Lower lobe of right lung (tissue), 2 donors: ENCODE measurements at regions not wholly inside any gene's neighbourhood (a gene's known extent, or its start where the extent isn't known, plus 50 kb on each side); places are given as distances from the start of the nearest gene placed in this dataset.

Experiments used
- ATAC-seq, 2 donors: fragments of 200-7000 bp; cut with Tn5 transposase; one replicate each; pipeline ENCODE4 v1.9.1; 2020 to 2022; ENCODE audit warnings: mild to moderate bottlenecking in 2 of 2, moderate library complexity in 2 of 2
- DNase-seq: peaks from one replicate; pipeline ENCODE4 v3.0.0-alpha.2; 2020
- H3K27ac ChIP-seq: fragments of 200-600 bp; one replicate; pipeline ENCODE4 v1.8.0; 2022
- H3K27me3 ChIP-seq: fragments of 200-600 bp; one replicate; pipeline ENCODE4 v1.8.0; 2022; ENCODE audit warnings: low read depth
- H3K36me3 ChIP-seq: fragments of 200-600 bp; one replicate; pipeline ENCODE4 v1.8.0; 2022; ENCODE audit warnings: mild to moderate bottlenecking
- H3K4me1 ChIP-seq: fragments of 200-600 bp; one replicate; pipeline ENCODE4 v1.8.0; 2022
- H3K4me3 ChIP-seq: fragments of 200-600 bp; one replicate; pipeline ENCODE4 v1.8.0; 2022; ENCODE audit warnings: mild to moderate bottlenecking
- H3K9me3 ChIP-seq: fragments of 200-600 bp; one replicate; pipeline ENCODE4 v1.8.0; 2022
- intact Hi-C: fragments of 100-400 bp; cut with DNase I; formaldehyde crosslinking; loops from one replicate; pipeline ENCODE4 v1.11.0; 2022
- TF ChIP-seq, protein P1 (sequence below): fragments of 200-600 bp; IDR thresholded peaks from one replicate; pipeline ENCODE4 v1.8.0; 2022; ENCODE audit warnings: antibody characterized with exemption, mild to moderate bottlenecking
- donor health status: DM: no; HTN: yes; CAD: no; lungs with severe emphysema.

DNA sequence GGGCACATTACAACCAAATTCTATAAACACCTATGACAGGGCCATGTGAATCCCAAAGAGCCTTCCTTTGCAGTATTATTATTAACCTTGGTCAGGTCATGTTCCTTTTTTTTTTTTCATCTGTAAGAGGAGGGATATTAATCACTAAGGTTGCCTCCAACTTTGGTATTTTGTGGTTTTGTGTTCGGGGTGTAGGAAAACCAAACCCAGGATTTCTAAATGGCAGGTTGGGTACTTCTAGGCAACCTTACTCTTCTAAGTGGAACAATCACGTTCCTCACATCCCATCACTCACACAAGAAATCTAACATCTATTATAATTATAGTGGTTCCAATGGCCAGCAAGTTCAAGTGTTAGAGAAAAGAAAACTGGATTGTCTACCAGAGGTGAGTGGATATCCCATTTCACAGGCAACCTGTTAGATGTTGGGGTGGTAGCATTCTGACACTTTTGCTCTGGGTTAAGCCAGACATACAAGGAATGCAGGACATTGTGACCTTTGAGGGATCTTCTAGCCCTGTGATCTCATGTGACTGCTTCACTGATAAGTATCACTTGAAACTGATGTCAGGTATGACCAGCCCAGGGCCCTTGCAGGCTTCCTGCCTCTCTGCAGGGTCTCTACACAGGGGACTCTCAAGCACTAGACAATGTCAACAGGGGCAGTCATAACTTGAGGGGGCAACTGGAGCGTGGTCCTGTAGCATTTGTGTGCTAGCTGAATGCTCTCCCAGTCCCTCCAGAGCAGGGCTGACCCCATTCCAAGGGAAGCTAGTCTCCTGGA, 126.2 kb upstream of the VLDLR start:
- H3K9me3 ChIP-seq, result no peaks in the 10 kb centered on the region
- H3K4me1 ChIP-seq, result peaks cover 4% of the 10 kb centered on the region
- no peak overlapping the region for H3K4me3 ChIP-seq
- no peak overlapping the region for H3K27ac ChIP-seq
- H3K36me3 ChIP-seq, result no peaks in the 10 kb centered on the region
- TF ChIP-seq, protein P1, sequence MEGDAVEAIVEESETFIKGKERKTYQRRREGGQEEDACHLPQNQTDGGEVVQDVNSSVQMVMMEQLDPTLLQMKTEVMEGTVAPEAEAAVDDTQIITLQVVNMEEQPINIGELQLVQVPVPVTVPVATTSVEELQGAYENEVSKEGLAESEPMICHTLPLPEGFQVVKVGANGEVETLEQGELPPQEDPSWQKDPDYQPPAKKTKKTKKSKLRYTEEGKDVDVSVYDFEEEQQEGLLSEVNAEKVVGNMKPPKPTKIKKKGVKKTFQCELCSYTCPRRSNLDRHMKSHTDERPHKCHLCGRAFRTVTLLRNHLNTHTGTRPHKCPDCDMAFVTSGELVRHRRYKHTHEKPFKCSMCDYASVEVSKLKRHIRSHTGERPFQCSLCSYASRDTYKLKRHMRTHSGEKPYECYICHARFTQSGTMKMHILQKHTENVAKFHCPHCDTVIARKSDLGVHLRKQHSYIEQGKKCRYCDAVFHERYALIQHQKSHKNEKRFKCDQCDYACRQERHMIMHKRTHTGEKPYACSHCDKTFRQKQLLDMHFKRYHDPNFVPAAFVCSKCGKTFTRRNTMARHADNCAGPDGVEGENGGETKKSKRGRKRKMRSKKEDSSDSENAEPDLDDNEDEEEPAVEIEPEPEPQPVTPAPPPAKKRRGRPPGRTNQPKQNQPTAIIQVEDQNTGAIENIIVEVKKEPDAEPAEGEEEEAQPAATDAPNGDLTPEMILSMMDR, result no peak
- intact Hi-C loops, result no loop called here
- no peak for DNase-seq
- no peaks in the 10 kb centered on the region for H3K27me3 ChIP-seq
- peak; percentile 24 to 31 for ATAC-seq

DNA sequence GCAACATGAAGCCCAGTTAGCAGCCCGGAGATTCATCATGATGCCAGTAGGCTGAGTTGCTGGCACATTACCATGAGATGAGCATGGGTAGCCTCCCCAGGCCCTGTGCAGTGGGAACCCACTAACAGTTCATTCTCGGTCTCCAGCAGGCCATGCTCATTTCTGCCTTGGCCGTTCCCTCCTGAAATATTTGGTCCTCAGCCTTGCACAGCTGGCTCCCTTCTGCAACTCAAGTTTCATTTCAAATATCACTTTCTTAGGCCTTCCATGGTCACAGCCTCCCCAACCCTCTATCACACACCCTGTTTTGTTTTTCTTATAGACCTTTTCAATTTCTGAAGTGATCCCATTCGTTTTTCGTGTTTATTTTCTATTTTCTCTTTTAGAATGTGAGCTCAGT, 125.4 kb upstream of the VLDLR start:
- TF ChIP-seq, protein P1, result no peak
- no peaks in the 10 kb centered on the region for H3K27me3 ChIP-seq
- no peaks in the 10 kb centered on the region for H3K9me3 ChIP-seq
- no peak for DNase-seq
- intact Hi-C loops, result no loop called here
- H3K36me3 ChIP-seq, result no peaks in the 10 kb centered on the region
- peak in 1 of 2 donors; percentile 32 for ATAC-seq
- no peak overlapping the region for H3K27ac ChIP-seq
- H3K4me3 ChIP-seq, result no peak overlapping the region
- peaks cover 4% of the 10 kb centered on the region for H3K4me1 ChIP-seq

DNA sequence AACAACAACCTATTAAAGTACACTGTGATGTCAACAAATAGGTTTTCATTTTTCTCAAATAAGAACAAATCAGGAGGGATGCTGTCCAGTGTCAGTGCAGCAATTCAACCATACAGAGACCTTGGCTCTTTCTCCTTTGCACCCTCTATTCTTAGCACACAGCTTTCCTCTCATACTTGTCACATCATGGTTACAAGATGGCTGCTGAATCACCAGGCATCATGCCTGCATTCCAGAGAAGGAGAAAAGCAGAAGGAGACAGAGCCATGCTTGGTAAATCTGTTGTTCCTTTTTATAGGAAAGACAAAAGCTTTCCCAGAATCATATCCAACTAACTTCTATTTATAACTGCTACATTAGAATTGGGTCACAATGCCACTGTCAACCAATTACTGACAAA, 124.7 kb upstream of the VLDLR start:
- no peak for ATAC-seq
- no peak for DNase-seq
- intact Hi-C loops, result no loop called here
- Histone ChIP-seq H3K4me1 (peaks cover 4% of the 10 kb centered on the region), H3K27me3 (no peaks in the 10 kb centered on the region), H3K36me3 (no peaks in the 10 kb centered on the region), H3K4me3 (no peak overlapping the region), H3K27ac (no peak overlapping the region), H3K9me3 (no peaks in the 10 kb centered on the region)
- TF ChIP-seq, protein P1, result no peak

DNA sequence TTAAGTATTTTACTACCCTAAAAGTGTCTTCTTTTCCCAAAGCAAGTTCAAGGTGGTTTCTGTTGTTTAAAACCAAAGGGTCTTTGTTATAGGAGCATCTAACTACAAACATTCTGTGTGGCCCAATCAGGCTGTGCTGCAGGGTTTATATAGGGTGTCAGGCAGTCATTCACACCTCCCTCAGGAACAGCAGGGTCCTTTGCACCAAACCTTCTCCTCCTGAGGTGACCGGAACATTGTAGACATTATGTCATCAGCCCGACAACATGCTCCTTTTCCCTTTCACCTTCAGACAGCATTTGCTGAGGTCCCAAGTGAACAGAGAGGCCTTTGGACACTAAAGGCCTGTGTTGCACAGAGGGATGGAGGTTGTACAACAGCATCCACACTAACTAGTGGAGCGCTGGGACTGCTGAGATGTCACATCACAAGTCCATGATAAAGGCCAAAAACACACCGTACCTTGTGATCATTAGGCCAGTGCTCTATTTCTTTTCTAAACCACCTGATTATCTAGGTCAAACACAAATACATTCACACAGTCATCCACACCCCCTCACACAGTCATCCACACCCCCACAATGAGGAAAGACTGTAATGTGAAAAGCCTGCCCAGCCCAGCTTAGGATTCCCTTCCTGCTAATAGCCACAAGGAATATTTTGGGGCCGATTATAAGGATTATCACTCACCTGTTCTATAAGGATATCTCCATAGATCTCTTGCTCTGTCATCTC, 123.8 kb upstream of the VLDLR start:
- Histone ChIP-seq H3K27ac (no peak overlapping the region), H3K36me3 (no peaks in the 10 kb centered on the region), H3K4me3 (no peak overlapping the region), H3K9me3 (no peaks in the 10 kb centered on the region), H3K4me1 (peaks cover 4% of the 10 kb centered on the region), H3K27me3 (no peaks in the 10 kb centered on the region)
- TF ChIP-seq, protein P1, result no peak
- ATAC-seq (no peak), DNase-seq (no peak)
- intact Hi-C loops, result no loop called here

DNA sequence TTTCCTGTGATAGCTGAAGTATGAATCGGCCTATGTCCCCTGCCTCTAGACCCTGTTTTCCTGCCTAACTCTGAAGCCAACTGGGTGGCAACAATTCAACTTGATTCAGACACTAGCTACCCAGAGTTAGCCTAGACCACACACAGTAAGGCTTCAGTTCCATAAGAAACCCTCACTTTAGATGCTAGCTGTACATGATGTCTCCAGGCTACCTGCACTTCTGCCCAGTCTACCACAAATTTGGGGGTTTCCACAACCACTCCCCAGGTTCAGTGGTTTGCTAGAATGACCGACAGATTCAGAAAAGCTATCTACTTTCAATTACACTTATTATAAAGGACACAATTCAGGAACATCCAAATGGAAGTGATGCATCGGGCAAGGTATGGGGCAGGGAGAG, 119.4 kb upstream of the VLDLR start:
- Histone ChIP-seq H3K27me3 (no peaks in the 10 kb centered on the region), H3K36me3 (no peaks in the 10 kb centered on the region), H3K9me3 (no peaks in the 10 kb centered on the region), H3K4me1 (no peaks in the 10 kb centered on the region), H3K4me3 (no peak overlapping the region), H3K27ac (no peak overlapping the region)
- TF ChIP-seq, protein P1, result no peak
- ATAC-seq, result no peak
- DNase-seq, result no peak
- intact Hi-C loops, result no loop called here
